K562 (cell line): ENCODE measurements at regions not wholly inside any gene's neighbourhood (a gene's known extent, or its start where the extent isn't known, plus 50 kb on each side); places are given as distances from the start of the nearest gene placed in this dataset.

Source experiments
- ATAC-seq: fragments of 200-7000 bp; cut with Tn5 transposase; 3 replicates; pipeline ENCODE4 v1.9.1; 2020; ENCODE audit warnings: moderate library complexity
- BruUV-seq: library from RNA; stranded (reverse); fragments of 400-500 nt; replicated peaks from 2 replicates; lab custom pipeline; 2021; lab: Mats Ljungman, UMichigan
- CTCF ChIA-PET: fragments of 300-600 bp; formaldehyde crosslinking; extraction: SDS; loops from one replicate; lab custom pipeline; 2021; ENCODE audit warnings: low intra/inter-chr PET ratio; lab: Yijun Ruan, JAX
- POLR2A ChIA-PET: fragments of 300-600, 350-650 bp; sonication (Branson Sonifier 250); formaldehyde crosslinking; extraction: SDS; loops from one replicate; lab custom pipeline; 2021; ENCODE audit warnings: antibody characterized with exemption, inconsistent platforms; lab: Yijun Ruan, JAX
- DNase-seq, 4 experiments: peaks; one replicate each; pipeline versions ENCODE4 v3.0.0 to v3.0.0-alpha.2; 2011 to 2018; ENCODE audit warnings: low spot score in 3 of 4, mixed read lengths in 3 of 4; ENCODE audit errors: extremely low read depth in 1 of 4
- FAIRE-seq: peaks from 2 replicates; lab custom pipeline; 2011; peaks lifted over from hg19 to GRCh38; lab: Jason Lieb, UNC
- H2AFZ ChIP-seq: 2 replicates; pipeline ENCODE4 v1.6.0; 2011; ENCODE audit warnings: low read depth, low read length, control low read depth, inconsistent platforms
- H3K27ac ChIP-seq: fragments of 200-600 bp; 3 replicates; pipeline ENCODE4 v1.8.0; 2011; ENCODE audit warnings: low read depth, mild to moderate bottlenecking, control low read depth, inconsistent platforms, low read length, moderate library complexity, mixed read lengths; ENCODE audit errors: extremely low read depth
- H3K27me3 ChIP-seq, 2 experiments: fragments of 300-600 bp in 1 of 2; 2 replicates in 1 of 2; 3 replicates in 1 of 2; pipeline versions ENCODE4 v1.6.0 to v1.8.0; 2011; ENCODE audit warnings: inconsistent platforms in 2 of 2, low read length in 2 of 2, mild to moderate bottlenecking in 1 of 2, mixed read lengths in 1 of 2, moderate library complexity in 1 of 2; ENCODE audit not compliant: control insufficient read depth in 2 of 2, insufficient read depth in 2 of 2
- H3K36me3 ChIP-seq: fragments of 300-600 bp; 3 replicates; pipeline ENCODE4 v1.8.0; 2011; ENCODE audit warnings: mild to moderate bottlenecking, low read length, inconsistent platforms; ENCODE audit not compliant: control insufficient read depth, insufficient read depth
- H3K4me1 ChIP-seq, 2 experiments: fragments of 200-600 bp in 1 of 2; replicated peaks in 1 of 2; 2 replicates in 1 of 2; 3 replicates in 1 of 2; pipeline versions ENCODE4 v1.5.1 to v1.8.0; 2011; ENCODE audit warnings: inconsistent platforms in 2 of 2, low read length in 2 of 2, mild to moderate bottlenecking in 1 of 2, mixed read lengths in 1 of 2, moderate library complexity in 1 of 2; ENCODE audit not compliant: control insufficient read depth in 2 of 2, insufficient read depth in 2 of 2
- H3K4me2 ChIP-seq: 2 replicates; pipeline ENCODE4 v1.6.1; 2011; ENCODE audit warnings: low read length, control low read depth, inconsistent platforms, mixed read lengths; ENCODE audit not compliant: insufficient read depth
- H3K4me3 ChIP-seq: fragments of 200-600 bp; sonication (generic), shearing (Covaris generic); 2 replicates; pipeline ENCODE4 v1.5.1; 2016; ENCODE audit warnings: control low read depth, inconsistent platforms
- H3K79me2 ChIP-seq: fragments of 200-600 bp; 3 replicates; pipeline ENCODE4 v1.8.0; 2011; ENCODE audit warnings: low read length, inconsistent platforms; ENCODE audit not compliant: control insufficient read depth, insufficient read depth
- H3K9ac ChIP-seq, 2 experiments: 2 replicates each; pipeline versions ENCODE4 v1.6.0 to v1.6.1; 2011; ENCODE audit warnings: low read depth in 2 of 2, low read length in 2 of 2, control low read depth in 1 of 2, inconsistent platforms in 1 of 2, mild to moderate bottlenecking in 1 of 2, mixed read lengths in 1 of 2; ENCODE audit not compliant: insufficient read depth in 1 of 2
- H3K9me1 ChIP-seq: one replicate; pipeline ENCODE4 v1.6.0; 2011; ENCODE audit warnings: inconsistent platforms, mild to moderate bottlenecking, low read length, moderate library complexity; ENCODE audit not compliant: control insufficient read depth, insufficient read depth
- H3K9me3 ChIP-seq: replicated peaks from 2 replicates; pipeline ENCODE4 v1.5.1; 2011; ENCODE audit warnings: low read depth, low read length, inconsistent platforms; ENCODE audit not compliant: control insufficient read depth, insufficient read depth
- H4K20me1 ChIP-seq: replicated peaks from 2 replicates; pipeline ENCODE4 v1.6.1; 2011; ENCODE audit warnings: low read length, inconsistent platforms, mixed read lengths; ENCODE audit not compliant: control insufficient read depth, insufficient read depth
- CBX3 ChIP-seq, 2 experiments: IDR thresholded peaks; 1 replicate in 1 of 2; 2 replicates in 1 of 2; pipeline ENCODE4 v1.6.1; 2012; ENCODE audit warnings: inconsistent platforms in 2 of 2, low read length in 2 of 2, borderline replicate concordance in 1 of 2, control low read depth in 1 of 2
- DMBX1 ChIP-seq: fragments of 250-450 bp; sonication (Bioruptor Pico); IDR thresholded peaks from 2 replicates; pipeline ENCODE4 v1.8.0; 2022; ENCODE audit warnings: inconsistent platforms, mild to moderate bottlenecking, moderate library complexity, borderline replicate concordance
- KAT8 ChIP-seq: fragments of 450-650 bp; IDR thresholded peaks from 2 replicates; pipeline ENCODE4 v1.6.1; 2016; ENCODE audit warnings: low read depth, mild to moderate bottlenecking
- MCM2 ChIP-seq: fragments of 450-650 bp; IDR thresholded peaks from 2 replicates; pipeline ENCODE4 v1.6.1; 2017; ENCODE audit warnings: low read depth, mild to moderate bottlenecking
- RFX7 ChIP-seq: fragments of 250-450 bp; sonication (Bioruptor Pico); IDR thresholded peaks from 2 replicates; pipeline ENCODE4 v1.5.1; 2021; ENCODE audit warnings: mild to moderate bottlenecking
- WGBS: fragments of 100-300 bp; shearing (Covaris generic); methylation state at CpG from one replicate; pipeline ENCODE4 v1.1.6; 2016; ENCODE audit warnings: low coverage, mixed read lengths; ENCODE audit not compliant: insufficient coverage; ENCODE audit errors: missing lambda C conversion rate; 5-methylcytosine and 5-hydroxymethylcytosine counted together
- in situ Hi-C: fragments of 300-500 bp; cut with MboI; formaldehyde crosslinking; loops from 4 replicates; pipeline ENCODE4 v1.15.0; 2018; ENCODE audit warnings: inconsistent platforms, mixed read lengths
- intact Hi-C: fragments of 100-400 bp; cut with micrococcal nuclease; formaldehyde crosslinking; loops from 2 replicates; pipeline ENCODE4 v1.14.2; 2022
- TF ChIP-seq, protein P1 (sequence below): fragments of 250-450 bp; sonication (Bioruptor Pico); IDR thresholded peaks from 2 replicates; pipeline ENCODE4 v1.5.1; 2021; ENCODE audit warnings: mild to moderate bottlenecking

DNA sequence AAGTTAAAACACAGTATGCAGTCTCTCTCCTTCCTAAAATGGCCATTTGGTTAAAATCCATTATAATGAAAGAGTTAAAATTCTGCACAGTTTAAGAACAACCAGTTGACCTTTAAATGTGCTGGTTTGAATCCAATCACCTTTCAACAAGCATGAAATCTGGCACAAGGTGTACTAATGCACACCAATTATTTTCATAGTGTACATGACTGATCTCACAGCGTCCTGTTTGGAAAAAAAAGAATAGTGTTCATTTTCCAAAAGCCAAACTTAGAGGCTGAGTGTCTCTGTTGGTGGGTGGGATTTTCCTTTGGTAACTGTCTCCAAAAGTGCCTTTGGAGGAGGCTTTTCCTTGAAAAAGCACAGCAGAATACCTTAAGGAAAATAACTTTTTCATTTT is 180.6 kb downstream of the DEPDC1B start:
- Histone ChIP-seq H2AFZ (no peak overlapping the region), H3K27me3 (no peaks in the 10 kb centered on the region), H3K9ac (no peak overlapping the region), H4K20me1 (no peaks in the 10 kb centered on the region), H3K9me3 (no peaks in the 10 kb centered on the region), H3K79me2 (no peaks in the 10 kb centered on the region), H3K27ac (no peak overlapping the region), H3K4me1 (no peaks in the 10 kb centered on the region), H3K4me2 (no peak overlapping the region), H3K9me1 (no peaks in the 10 kb centered on the region), H3K4me3 (no peak overlapping the region), H3K36me3 (no peaks in the 10 kb centered on the region)
- FAIRE-seq (no peak), DNase-seq (no peak), ATAC-seq (no peak)
- in situ Hi-C loops: no loop called here
- no peak for TF ChIP-seq KAT8
- POLR2A ChIA-PET: no interaction called here
- WGBS: 0% methylated on average over 1 of the region's 1 CpG
- CTCF ChIA-PET: no interaction called here
- BruUV-seq: no TSS peak
- intact Hi-C loops: no loop called here

- Histone ChIP-seq H3K27me3 (no peaks in the 10 kb centered on the region), H4K20me1 (no peaks in the 10 kb centered on the region), H2AFZ (no peak overlapping the region), H3K9ac (no peak overlapping the region; a peak in 1 of 4 replicates), H3K27ac (no peak overlapping the region), H3K36me3 (no peaks in the 10 kb centered on the region), H3K9me3 (no peaks in the 10 kb centered on the region), H3K79me2 (no peaks in the 10 kb centered on the region)
- intact Hi-C loops: no loop called here
- 0% methylated on average over 3 of the region's 3 CpGs for WGBS
- ATAC-seq: no peak
- BruUV-seq: no TSS peak
- TF ChIP-seq RFX7 (CRISPR knock-in tag) (no peak), CBX3 (IDR thresholded peaks at IDR 0.05; ENCODE audit: borderline replicate concordance in 1 of 2, low read length in 2 of 2) (no peak), MCM2 (no peak), DMBX1 (CRISPR knock-in tag) (no peak)
- TF ChIP-seq, protein P1, sequence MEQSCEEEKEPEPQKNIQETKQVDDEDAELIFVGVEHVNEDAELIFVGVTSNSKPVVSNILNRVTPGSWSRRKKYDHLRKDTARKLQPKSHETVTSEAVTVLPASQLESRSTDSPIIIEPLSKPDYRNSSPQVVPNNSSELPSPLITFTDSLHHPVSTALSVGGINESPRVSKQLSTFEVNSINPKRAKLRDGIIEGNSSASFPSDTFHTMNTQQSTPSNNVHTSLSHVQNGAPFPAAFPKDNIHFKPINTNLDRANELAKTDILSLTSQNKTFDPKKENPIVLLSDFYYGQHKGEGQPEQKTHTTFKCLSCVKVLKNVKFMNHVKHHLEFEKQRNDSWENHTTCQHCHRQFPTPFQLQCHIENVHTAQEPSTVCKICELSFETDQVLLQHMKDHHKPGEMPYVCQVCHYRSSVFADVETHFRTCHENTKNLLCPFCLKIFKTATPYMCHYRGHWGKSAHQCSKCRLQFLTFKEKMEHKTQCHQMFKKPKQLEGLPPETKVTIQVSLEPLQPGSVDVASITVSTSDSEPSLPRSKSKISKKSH: no peak
- TF ChIP-seq, all 486 proteins: peak for 0
- H3K4me2 ChIP-seq: no peak overlapping the region
- DNase-seq: no peak
- H3K9me1 ChIP-seq: no peaks in the 10 kb centered on the region
- in situ Hi-C loops: no loop called here
- ChIA-PET POLR2A (no interaction called here), CTCF (no interaction called here)
- H3K4me3 ChIP-seq: no peak overlapping the region
- no peaks in the 10 kb centered on the region for H3K4me1 ChIP-seq
- no peak for FAIRE-seq
Observed at GRCh38 chr5:60517850-60518249, 182.1 kb downstream of the DEPDC1B start.
